HK-2 (cell line): ENCODE measurements at regions not wholly inside any gene's neighbourhood (a gene's known extent, or its start where the extent isn't known, plus 50 kb on each side); places are given as distances from the start of the nearest gene placed in this dataset.
"Not testable (repeated sequence)": the region's sequence is repeated elsewhere in the genome, so short reads cannot be mapped to it uniquely, and the experiment has no call there.

ENCODE experiments used
- DNase-seq: peaks from one replicate; pipeline ENCODE4 v3.0.0-alpha.2; 2018; ENCODE audit not compliant: unreplicated experiment

DNA sequence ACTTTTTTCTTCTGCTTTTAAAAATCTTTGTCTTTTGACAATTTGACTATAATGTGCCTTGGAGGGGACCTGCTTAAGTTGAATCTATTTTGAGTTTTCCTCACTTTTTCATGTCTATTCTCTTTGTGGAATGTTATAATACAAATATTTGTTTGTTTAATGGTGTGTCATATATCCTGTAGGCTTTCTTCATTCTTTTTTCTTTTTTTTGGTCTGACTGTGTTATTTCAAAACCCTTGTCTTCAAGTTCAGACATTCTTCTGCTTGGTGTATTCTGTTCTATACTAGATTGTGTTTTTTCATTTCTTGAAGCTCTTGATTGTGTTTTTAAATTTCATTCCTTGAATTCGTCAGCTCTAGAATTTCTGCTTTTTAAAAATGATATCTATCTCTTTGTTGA lies 228.2 kb downstream of the STK31 start:
- no peak for DNase-seq

DNA sequence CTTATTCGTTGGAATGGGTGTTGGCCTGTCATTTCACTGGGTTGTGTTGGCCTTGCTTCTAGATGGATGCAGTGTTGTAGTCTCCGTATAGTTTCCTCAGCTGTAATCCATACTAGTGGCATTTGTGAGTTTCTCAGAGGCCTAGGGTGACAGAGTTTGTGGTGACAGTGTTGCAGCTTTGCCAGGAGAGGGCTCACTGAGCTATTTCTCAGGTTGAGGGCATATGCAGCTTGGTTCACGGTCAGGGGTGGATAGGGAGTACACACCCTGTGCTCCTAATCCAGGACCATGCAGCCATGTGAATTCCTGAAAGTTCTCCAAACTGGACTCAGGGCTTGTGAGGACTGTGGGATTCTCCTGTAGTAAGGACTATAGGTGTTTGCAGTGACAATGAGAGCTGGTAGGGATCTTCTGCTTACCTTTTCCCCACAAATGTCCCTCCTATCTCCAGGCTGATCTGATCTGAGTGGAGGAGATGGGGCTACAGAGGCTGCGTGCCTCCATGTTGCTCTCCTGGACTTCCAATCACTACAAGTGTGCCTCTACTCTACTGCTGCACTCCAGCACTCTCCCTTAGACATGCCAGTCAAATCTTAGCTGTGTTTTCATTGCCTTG lies 229.0 kb downstream of the STK31 start:
- DNase-seq, result peak; percentile 21

DNA sequence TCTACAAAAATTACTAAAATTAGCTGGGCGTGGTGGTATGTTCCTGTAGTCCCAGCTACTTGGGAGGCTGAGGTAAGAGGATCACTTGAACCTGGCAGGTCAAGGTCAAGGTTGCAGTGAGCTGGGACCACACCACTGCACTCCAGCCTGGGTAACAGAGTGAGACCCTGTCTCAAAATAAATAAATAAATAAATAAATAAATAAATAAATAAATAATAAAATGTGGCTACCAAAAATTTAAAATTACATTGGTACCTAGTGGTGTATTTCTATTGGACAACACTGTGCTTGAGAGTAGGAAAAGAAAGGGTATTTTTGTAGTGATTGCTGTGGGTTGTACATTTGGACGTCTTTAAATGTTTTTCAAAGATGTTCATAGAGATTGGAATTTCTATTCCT lies 229.7 kb downstream of the STK31 start:
- not testable (repeated sequence) for DNase-seq

DNA sequence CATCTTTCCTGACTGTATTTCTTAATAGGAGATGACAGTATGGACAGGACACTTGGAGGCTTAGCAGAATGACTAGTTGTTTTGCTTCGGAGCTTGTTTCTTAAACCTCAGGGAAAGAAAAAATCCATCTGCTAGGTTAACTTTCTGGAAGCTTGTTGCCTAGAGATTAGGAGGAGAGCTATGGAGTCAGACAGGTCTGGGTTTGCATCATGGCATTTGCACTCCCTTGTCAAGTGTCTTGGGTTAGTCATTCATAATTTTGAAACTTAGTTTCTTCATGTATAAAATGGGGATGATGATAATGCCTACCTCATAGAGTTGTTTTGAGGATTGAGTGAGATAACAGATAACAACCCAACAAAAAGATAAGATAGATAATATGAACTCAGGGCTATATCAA lies 231.5 kb downstream of the STK31 start:
- DNase-seq, result no peak

GRCh38 chr7:23942032-23942431 lies 232.0 kb downstream of the STK31 start:
- DNase-seq, result no peak

DNA sequence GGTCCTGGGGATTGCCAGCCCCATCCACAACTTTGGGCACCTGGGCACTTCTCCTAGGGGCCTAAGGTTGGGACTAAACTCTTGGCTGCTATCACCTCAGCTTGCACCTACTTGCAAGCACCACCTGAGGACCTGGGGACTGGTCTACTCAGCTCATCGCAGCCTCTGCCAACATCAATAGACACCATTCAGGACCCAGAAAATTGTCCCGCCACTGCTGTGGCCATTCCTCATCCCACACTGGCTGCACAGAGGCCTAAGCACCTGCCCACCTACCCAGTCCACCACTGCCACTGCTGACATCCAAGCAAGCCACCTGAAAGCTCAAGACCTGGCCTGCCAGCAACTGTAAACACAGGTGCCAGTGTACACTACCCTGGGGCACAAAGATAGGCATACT lies 234.1 kb downstream of the STK31 start:
- DNase-seq, result no peak

DNA sequence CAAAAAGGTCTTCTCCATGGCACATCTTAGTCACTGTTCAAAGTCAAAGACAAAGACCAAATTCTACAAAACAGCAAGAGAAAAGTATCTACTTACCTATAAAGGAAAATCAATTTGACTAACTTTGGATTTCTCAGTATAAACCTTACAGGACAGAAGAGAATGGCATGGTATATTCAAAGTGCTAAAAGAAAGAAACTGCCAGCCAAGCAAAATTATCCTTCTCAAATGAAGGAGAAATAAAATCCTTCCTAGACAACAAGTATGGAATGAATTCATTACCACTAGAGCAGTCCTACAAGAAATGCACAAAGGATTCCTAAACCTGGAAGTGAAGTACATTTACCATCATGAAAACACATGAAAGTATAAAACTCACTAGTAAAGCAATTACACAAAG lies 235.5 kb downstream of the STK31 start:
- no peak for DNase-seq

DNA sequence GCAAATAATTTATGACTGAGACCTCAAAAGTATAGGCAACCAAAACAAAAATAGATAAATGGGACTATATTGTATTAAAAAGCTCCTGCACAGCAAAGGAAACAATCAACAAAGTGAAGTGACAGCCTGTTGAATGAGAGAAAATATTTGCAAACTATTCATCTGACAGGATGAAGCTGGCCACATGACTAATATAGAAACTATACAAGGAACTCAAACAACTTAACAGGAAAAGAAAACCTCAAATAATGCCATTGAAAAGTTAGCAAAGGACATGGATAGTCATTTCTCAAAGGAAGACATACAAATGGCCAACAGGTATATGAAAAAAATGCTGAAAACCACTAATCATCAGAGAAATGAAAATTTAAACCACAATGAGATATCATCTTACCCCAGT lies 245.1 kb downstream of the STK31 start:
- no peak for DNase-seq

GRCh38 chr7:23955600-23956149 lies 245.7 kb downstream of the STK31 start:
- no peak for DNase-seq

GRCh38 chr7:23956772-23957576 lies 247.0 kb downstream of the STK31 start:
- DNase-seq, result no peak

GRCh38 chr7:23959821-23960220 lies 249.8 kb downstream of the STK31 start:
- no peak for DNase-seq

DNA sequence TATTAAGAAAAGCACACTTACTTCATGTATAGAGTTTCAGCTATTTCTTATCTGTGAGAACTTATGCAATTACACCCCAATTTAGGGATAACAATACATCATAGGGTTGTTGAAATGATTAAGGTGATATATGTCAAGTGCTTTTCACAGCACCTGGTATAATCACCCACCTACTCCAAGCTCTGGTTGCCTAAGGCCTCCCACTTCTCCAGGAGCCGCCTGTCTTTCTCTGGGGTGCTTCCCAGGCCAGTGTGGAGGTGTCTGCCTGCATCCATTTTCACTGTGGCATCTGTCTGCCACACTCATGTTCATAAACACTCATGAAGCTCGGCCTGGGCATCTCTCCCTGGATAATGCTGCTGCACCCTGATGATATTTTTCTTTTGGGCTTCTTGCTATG lies 250.3 kb downstream of the STK31 start:
- DNase-seq, result no peak

DNA sequence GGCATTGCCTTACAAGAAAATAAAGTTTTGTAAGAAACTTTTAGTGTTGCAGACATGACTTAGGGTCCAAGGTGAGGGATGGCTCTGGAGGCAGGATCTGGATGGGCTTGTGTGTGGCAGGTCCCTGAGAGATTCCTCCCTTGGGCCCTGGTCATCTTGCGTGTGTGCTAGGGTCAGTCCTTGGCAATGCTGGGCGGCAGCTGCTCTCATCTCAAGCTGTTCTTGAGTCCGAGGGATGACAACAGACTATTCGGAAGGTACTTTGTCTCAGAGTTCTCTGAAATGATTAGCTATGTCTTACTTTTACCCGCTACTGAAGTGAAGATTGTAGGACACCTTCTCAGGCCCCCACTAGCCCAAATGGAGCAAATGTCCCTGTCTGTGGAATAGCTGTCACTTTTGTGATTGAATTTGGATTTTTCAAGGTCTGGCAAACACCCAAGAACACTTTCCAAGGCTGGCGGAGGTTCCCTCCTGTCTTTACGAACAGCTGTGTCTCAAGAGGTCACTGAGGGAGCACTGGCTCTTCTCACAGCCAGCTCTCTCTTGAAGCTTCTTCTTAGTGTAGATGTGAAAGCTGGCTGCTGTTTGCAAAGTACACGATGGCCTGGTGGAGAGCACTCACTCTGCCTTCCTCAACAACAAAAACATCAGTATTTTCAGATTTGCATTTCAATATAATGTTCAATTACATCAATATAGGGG lies 253.6 kb downstream of the STK31 start:
- no peak for DNase-seq

- no peak for DNase-seq
These were observed 254.7 kb downstream of the STK31 start for GRCh38 chr7:23964715-23965114.

DNA sequence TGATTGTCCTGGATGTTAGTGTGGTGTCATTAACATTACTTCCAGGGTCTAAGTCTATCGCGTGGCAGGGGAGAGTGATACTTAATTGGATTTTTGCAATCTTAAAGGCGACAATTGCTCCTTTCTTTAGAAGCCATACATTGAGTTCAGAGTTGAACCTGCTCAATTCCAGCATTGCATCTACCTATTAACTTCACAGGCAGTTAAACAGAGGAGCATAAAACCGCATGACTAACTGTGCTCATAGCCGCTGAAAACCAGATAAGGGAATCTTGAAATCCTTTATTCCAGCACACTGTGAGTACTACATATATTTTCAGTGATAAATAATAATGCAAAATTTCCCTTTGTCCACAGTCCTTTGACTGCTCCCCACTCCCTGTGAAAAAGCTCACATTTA lies 255.3 kb downstream of the STK31 start:
- DNase-seq, result no peak

- no peak for DNase-seq
These were observed 256.9 kb downstream of the STK31 start for GRCh38 chr7:23966941-23967340.

- no peak for DNase-seq
These were observed 258.1 kb downstream of the STK31 start for GRCh38 chr7:23967949-23968599.

GRCh38 chr7:23968791-23969190 lies 258.8 kb downstream of the STK31 start:
- DNase-seq, result no peak

DNA sequence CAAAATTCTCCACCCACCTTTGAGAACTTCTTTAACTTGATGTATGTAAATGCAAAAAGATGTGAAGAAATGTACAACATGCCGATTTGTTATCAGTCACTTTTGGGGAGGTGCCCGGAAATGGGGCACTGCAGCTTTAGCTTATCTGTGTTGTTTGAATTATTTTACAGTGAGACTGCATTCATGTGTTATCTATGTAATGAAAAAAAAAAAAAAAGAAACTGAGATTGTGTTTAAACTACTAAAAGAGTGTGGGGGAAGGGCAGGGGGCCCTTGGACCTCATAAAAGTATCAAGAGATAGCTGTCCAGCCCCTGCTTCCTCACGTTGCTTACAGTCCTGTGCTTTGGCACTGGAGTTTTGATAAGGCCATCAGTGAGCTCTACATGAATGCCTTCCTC lies 259.4 kb downstream of the STK31 start:
- DNase-seq, result no peak

- DNase-seq, result no peak
These were observed 260.2 kb downstream of the STK31 start for GRCh38 chr7:23970193-23970592.

GRCh38 chr7:23971031-23971430 lies 261.0 kb downstream of the STK31 start:
- no peak for DNase-seq

GRCh38 chr7:23972057-23972456 lies 262.0 kb downstream of the STK31 start:
- no peak for DNase-seq
